CD14-positive monocyte (primary cell): ENCODE measurements at regions not wholly inside any gene's neighbourhood (a gene's known extent, or its start where the extent isn't known, plus 50 kb on each side); places are given as distances from the start of the nearest gene placed in this dataset.

ENCODE experiments used
- DNase-seq, 3 donors: peaks; one replicate each; pipeline ENCODE4 v3.0.0-alpha.2; 2011 to 2022
- H2AFZ ChIP-seq: 2 replicates; pipeline ENCODE4 v1.6.0; 2012; ENCODE audit warnings: mild to moderate bottlenecking, low read depth, low read length, inconsistent platforms; ENCODE audit not compliant: insufficient read depth, poor library complexity, severe bottlenecking
- H3K27ac ChIP-seq, 2 donors: 1 replicate in 1 of 2; 2 replicates in 1 of 2; pipeline ENCODE4 v1.5.1; 2012 to 2013; ENCODE audit warnings: low read length in 2 of 2, control low read depth in 1 of 2, inconsistent platforms in 1 of 2, low read depth in 1 of 2, mild to moderate bottlenecking in 1 of 2
- H3K27me3 ChIP-seq, 2 donors: one replicate each; pipeline versions ENCODE4 v1.6.0 to v1.6.1; 2011 to 2013; ENCODE audit warnings: low read length in 2 of 2; ENCODE audit not compliant: control insufficient read depth in 2 of 2, insufficient read depth in 2 of 2
- H3K36me3 ChIP-seq, 2 donors: replicated peaks in 1 of 2; 1 replicate in 1 of 2; 2 replicates in 1 of 2; pipeline versions ENCODE4 v1.5.1 to v1.6.1; 2012 to 2013; ENCODE audit warnings: low read length in 2 of 2, control low read depth in 1 of 2, inconsistent platforms in 1 of 2, mild to moderate bottlenecking in 1 of 2; ENCODE audit not compliant: insufficient read depth in 2 of 2, control insufficient read depth in 1 of 2
- H3K4me1 ChIP-seq, 2 donors: 1 replicate in 1 of 2; 2 replicates in 1 of 2; pipeline versions ENCODE4 v1.5.1 to v1.6.1; 2012 to 2013; ENCODE audit warnings: low read length in 2 of 2, control low read depth in 1 of 2, inconsistent platforms in 1 of 2, mild to moderate bottlenecking in 1 of 2, moderate library complexity in 1 of 2; ENCODE audit not compliant: insufficient read depth in 2 of 2, control insufficient read depth in 1 of 2
- H3K4me2 ChIP-seq: replicated peaks from 2 replicates; pipeline ENCODE3; 2012; ENCODE audit warnings: low read length, moderate library complexity, mild to moderate bottlenecking; ENCODE audit not compliant: poor library complexity, severe bottlenecking; ENCODE audit errors: extremely low read depth
- H3K4me3 ChIP-seq, 3 experiments: fragments of 200-600 bp in 1 of 3; sonication (generic) in 1 of 3; replicated peaks in 1 of 3; 1 replicate in 2 of 3; 2 replicates in 1 of 3; pipeline ENCODE4 v1.5.1; 2011 to 2013; ENCODE audit warnings: low read length in 3 of 3, mild to moderate bottlenecking in 3 of 3, control low read depth in 2 of 3, low read depth in 2 of 3, inconsistent platforms in 1 of 3, moderate library complexity in 1 of 3
- H3K79me2 ChIP-seq: 2 replicates; pipeline ENCODE4 v1.6.0; 2012; ENCODE audit warnings: mild to moderate bottlenecking, control low read depth, inconsistent platforms, low read length, moderate library complexity; ENCODE audit not compliant: insufficient read depth
- H3K9ac ChIP-seq: 2 replicates; pipeline ENCODE4 v1.6.0; 2017; ENCODE audit warnings: low read length, mild to moderate bottlenecking; ENCODE audit not compliant: insufficient read depth, poor library complexity, severe bottlenecking
- H3K9me3 ChIP-seq, 2 donors: replicated peaks in 1 of 2; 1 replicate in 1 of 2; 2 replicates in 1 of 2; pipeline versions ENCODE4 v1.5.1 to v1.6.1; 2012 to 2013; ENCODE audit warnings: low read length in 2 of 2, control low read depth in 1 of 2; ENCODE audit not compliant: control insufficient read depth in 1 of 2, insufficient read depth in 1 of 2
- H4K20me1 ChIP-seq: 2 replicates; pipeline ENCODE4 v1.6.0; 2012; ENCODE audit warnings: mild to moderate bottlenecking, low read length, control low read depth, moderate library complexity; ENCODE audit not compliant: insufficient read depth
- H3K27ac Mint-ChIP-seq, 7 donors: one replicate each; pipeline ENCODE4 v1.8.0; 2020; ENCODE audit warnings: mild to moderate bottlenecking in 7 of 7, mixed read lengths in 7 of 7, moderate library complexity in 6 of 7, inconsistent platforms in 2 of 7
- H3K27me3 Mint-ChIP-seq, 3 donors: one replicate each; pipeline ENCODE4 v1.8.0; 2021 to 2022; ENCODE audit warnings: low read depth in 3 of 3, mild to moderate bottlenecking in 3 of 3, mixed read lengths in 3 of 3, moderate library complexity in 3 of 3, inconsistent platforms in 1 of 3
- H3K36me3 Mint-ChIP-seq, 2 donors: one replicate each; pipeline ENCODE4 v1.8.0; 2020; ENCODE audit warnings: mixed read lengths in 2 of 2, inconsistent platforms in 1 of 2, mild to moderate bottlenecking in 1 of 2
- H3K4me1 Mint-ChIP-seq: one replicate; pipeline ENCODE4 v1.8.0; 2020; ENCODE audit warnings: mild to moderate bottlenecking, mixed read lengths
- H3K4me3 Mint-ChIP-seq, 2 donors: one replicate each; pipeline ENCODE4 v1.8.0; 2020; ENCODE audit warnings: mild to moderate bottlenecking in 2 of 2, mixed read lengths in 2 of 2, moderate library complexity in 1 of 2
- H3K9me3 Mint-ChIP-seq, 7 donors: one replicate each; pipeline ENCODE4 v1.8.0; 2020 to 2022; ENCODE audit warnings: mixed read lengths in 7 of 7, mild to moderate bottlenecking in 6 of 7, moderate library complexity in 6 of 7, inconsistent platforms in 2 of 7
- CTCF ChIP-seq: fragments of 200-600 bp; IDR thresholded peaks from one replicate; pipeline ENCODE4 v1.8.0; 2022; ENCODE audit warnings: antibody characterized with exemption, mild to moderate bottlenecking
- WGBS: methylation state at CpG from one replicate; pipeline ENCODE4 v1.1.5; 2013; ENCODE audit warnings: missing lambda C conversion rate; ENCODE audit not compliant: insufficient coverage; 5-methylcytosine and 5-hydroxymethylcytosine counted together
- intact Hi-C, 2 donors: fragments of 100-400 bp; cut with micrococcal nuclease; formaldehyde crosslinking; loops; one replicate each; pipeline versions ENCODE4 v1.15.0 to v1.15.1; 2023

- 100% methylated on average over 1 of the region's 2 CpGs for whole genome bisulfite sequencing
- Histone ChIP-seq H4K20me1 (no peaks in the 10 kb centered on the region), H3K9me3 (no peaks in the 10 kb centered on the region), H3K27me3 (no peaks in the 10 kb centered on the region), H3K4me3 (no peak overlapping the region), H3K9ac (no peak overlapping the region), H3K79me2 (no peaks in the 10 kb centered on the region), H3K4me1 (no peaks in the 10 kb centered on the region), H3K36me3 (no peaks in the 10 kb centered on the region), H3K4me2 (no peak overlapping the region), H2AFZ (no peak overlapping the region), H3K27ac (no peak overlapping the region)
- H3K9me3 Mint-ChIP-seq: peaks cover 0 to 8% (median 0%) of the 10 kb centered on the region in 7 donors
- no peak for TF ChIP-seq CTCF
- no peak overlapping the region for H3K4me3 Mint-ChIP-seq
- DNase-seq: no peak
- intact Hi-C loops: no loop called here
- H3K27me3 Mint-ChIP-seq: peaks cover 0 to 3% (median 2%) of the 10 kb centered on the region in 3 donors
- no peaks in the 10 kb centered on the region for H3K36me3 Mint-ChIP-seq
- no peaks in the 10 kb centered on the region for H3K4me1 Mint-ChIP-seq
- H3K27ac Mint-ChIP-seq: no peak overlapping the region
These were observed 78.1 kb upstream of the TOMM7 start for GRCh38 chr7:22900784-22901183.

- Histone ChIP-seq H3K27me3 (no peaks in the 10 kb centered on the region), H3K4me2 (no peak overlapping the region), H3K27ac (no peak overlapping the region), H3K79me2 (no peaks in the 10 kb centered on the region), H3K4me3 (no peak overlapping the region), H2AFZ (no peak overlapping the region), H3K9me3 (no peaks in the 10 kb centered on the region), H3K4me1 (no peaks in the 10 kb centered on the region), H3K9ac (no peak overlapping the region), H3K36me3 (no peaks in the 10 kb centered on the region), H4K20me1 (no peaks in the 10 kb centered on the region)
- Mint-ChIP-seq H3K36me3 (no peaks in the 10 kb centered on the region), H3K9me3 (peaks cover 0 to 7% (median 0%) of the 10 kb centered on the region in 7 donors), H3K27me3 (peaks cover 0 to 3% (median under 1%) of the 10 kb centered on the region in 3 donors), H3K27ac (no peak overlapping the region), H3K4me1 (no peaks in the 10 kb centered on the region), H3K4me3 (no peak overlapping the region)
- intact Hi-C loops: no loop called here
- no CpG with 5 or more reads among the region's 1 CpG for WGBS
- DNase-seq: no peak
- TF ChIP-seq CTCF: no peak
These were observed 77.5 kb upstream of the TOMM7 start for GRCh38 chr7:22900101-22900500.
